H1 (cell line): ENCODE measurements at regions not wholly inside any gene's neighbourhood (a gene's known extent, or its start where the extent isn't known, plus 50 kb on each side); places are given as distances from the start of the nearest gene placed in this dataset.
A peak's percentile ranks its signal among the peaks of the same experiment; 100 is the strongest.

Source experiments
- CTCF ChIA-PET: fragments of 300-600 bp; sonication (Branson Sonifier 250); formaldehyde crosslinking; loops from one replicate; lab custom pipeline; 2021; ENCODE audit not compliant: partially characterized antibody; lab: Charles Lee
- POLR2A ChIA-PET: fragments of 300-600 bp; sonication (Branson Sonifier 250); formaldehyde crosslinking; loops from one replicate; lab custom pipeline; 2021; ENCODE audit warnings: inconsistent platforms; ENCODE audit not compliant: partially characterized antibody; lab: Charles Lee
- DNase-seq, 2 experiments: peaks; one replicate each; pipeline versions ENCODE4 v3.0.0 to v3.0.0-alpha.2; 2010 to 2022; ENCODE audit warnings: low spot score in 2 of 2, low read depth in 1 of 2, mixed read lengths in 1 of 2
- FAIRE-seq: peaks from 2 replicates; lab custom pipeline; 2011; peaks lifted over from hg19 to GRCh38; lab: Jason Lieb, UNC
- H2AFZ ChIP-seq: 2 replicates; pipeline ENCODE4 v1.8.1; 2012; ENCODE audit warnings: low read length, inconsistent platforms
- H2AK5ac ChIP-seq: 2 replicates; pipeline ENCODE4 v1.6.1; 2013; ENCODE audit warnings: low read depth, low read length
- H2BK120ac ChIP-seq: replicated peaks from 2 replicates; pipeline ENCODE3; 2013; ENCODE audit warnings: low read depth, low read length, inconsistent platforms
- H2BK12ac ChIP-seq: 2 replicates; pipeline ENCODE4 v1.6.1; 2013; ENCODE audit warnings: low read depth, low read length
- H2BK15ac ChIP-seq: 2 replicates; pipeline ENCODE4 v1.6.1; 2013; ENCODE audit warnings: low read length
- H2BK20ac ChIP-seq: 2 replicates; pipeline ENCODE4 v1.6.1; 2013; ENCODE audit warnings: low read length
- H2BK5ac ChIP-seq: 2 replicates; pipeline ENCODE4 v1.6.1; 2013; ENCODE audit warnings: low read depth, low read length
- H3K14ac ChIP-seq: 2 replicates; pipeline ENCODE4 v1.6.1; 2013; ENCODE audit warnings: inconsistent platforms; ENCODE audit not compliant: insufficient read length
- H3K18ac ChIP-seq: 2 replicates; pipeline ENCODE4 v1.6.1; 2013; ENCODE audit warnings: low read length; ENCODE audit errors: extremely low read depth
- H3K23ac ChIP-seq: 2 replicates; pipeline ENCODE4 v1.6.1; 2013; ENCODE audit warnings: inconsistent platforms; ENCODE audit not compliant: insufficient read length
- H3K23me2 ChIP-seq: 2 replicates; pipeline ENCODE4 v1.6.1; 2013; ENCODE audit warnings: low read depth, low read length
- H3K27ac ChIP-seq: 2 replicates; pipeline ENCODE4 v1.6.1; 2011; ENCODE audit warnings: low read depth, low read length, inconsistent platforms
- H3K27me3 ChIP-seq, 4 experiments: replicated peaks in 1 of 4; 1 replicate in 1 of 4; 2 replicates in 3 of 4; pipeline versions ENCODE4 v1.6.1 to v1.8.1; 2011 to 2013; ENCODE audit warnings: low read length in 3 of 4, mild to moderate bottlenecking in 3 of 4, inconsistent platforms in 2 of 4, mixed read lengths in 2 of 4, moderate library complexity in 1 of 4; ENCODE audit not compliant: control insufficient read depth in 3 of 4, insufficient read depth in 3 of 4; ENCODE audit errors: extremely low read depth in 1 of 4
- H3K36me3 ChIP-seq, 4 experiments: 2 replicates each; pipeline versions ENCODE4 v1.6.1 to v1.8.1; 2011 to 2013; ENCODE audit warnings: mild to moderate bottlenecking in 4 of 4, low read length in 3 of 4, moderate library complexity in 2 of 4, control low read depth in 1 of 4, inconsistent platforms in 1 of 4; ENCODE audit not compliant: insufficient read depth in 4 of 4, control insufficient read depth in 2 of 4
- H3K4ac ChIP-seq: replicated peaks from 2 replicates; pipeline ENCODE3; 2013; ENCODE audit warnings: low read length, low read depth, mixed read lengths, inconsistent platforms; ENCODE audit not compliant: insufficient read length
- H3K4me1 ChIP-seq, 4 experiments: replicated peaks in 1 of 4; 1 replicate in 1 of 4; 2 replicates in 3 of 4; pipeline versions ENCODE4 v1.6.1 to v1.8.1; 2011 to 2013; ENCODE audit warnings: low read length in 3 of 4, inconsistent platforms in 2 of 4, mixed read lengths in 1 of 4; ENCODE audit not compliant: insufficient read depth in 4 of 4, control insufficient read depth in 3 of 4
- H3K4me2 ChIP-seq, 2 experiments: 2 replicates each; pipeline versions ENCODE4 v1.6.1 to v1.8.1; 2011 to 2013; ENCODE audit warnings: low read depth in 2 of 2, low read length in 2 of 2, control low read depth in 1 of 2, inconsistent platforms in 1 of 2, mild to moderate bottlenecking in 1 of 2; ENCODE audit not compliant: insufficient read depth in 1 of 2
- H3K4me3 ChIP-seq, 4 experiments: fragments of 200-600, 300-600 bp in 1 of 4; sonication (generic), shearing (Covaris generic), sonication (Bioruptor Twin) in 1 of 4; 2 replicates each; pipeline versions ENCODE4 v1.5.1 to v1.8.1; 2011 to 2016; ENCODE audit warnings: low read length in 4 of 4, low read depth in 3 of 4, control low read depth in 2 of 4, inconsistent platforms in 2 of 4, mild to moderate bottlenecking in 2 of 4, mixed read lengths in 1 of 4, moderate library complexity in 1 of 4; ENCODE audit not compliant: insufficient read depth in 2 of 4; ENCODE audit errors: extremely low read depth in 1 of 4
- H3K56ac ChIP-seq: replicated peaks from 2 replicates; pipeline ENCODE3; 2013; ENCODE audit warnings: low read depth, mild to moderate bottlenecking, mixed read lengths, low read length, inconsistent platforms; ENCODE audit not compliant: insufficient read length
- H3K79me1 ChIP-seq: 2 replicates; pipeline ENCODE4 v1.6.1; 2013; ENCODE audit warnings: low read depth, low read length, control low read depth
- H3K79me2 ChIP-seq, 2 experiments: 2 replicates each; pipeline versions ENCODE4 v1.6.1 to v1.8.1; 2012 to 2013; ENCODE audit warnings: low read length in 2 of 2, mild to moderate bottlenecking in 2 of 2, inconsistent platforms in 1 of 2; ENCODE audit not compliant: insufficient read depth in 2 of 2, control insufficient read depth in 1 of 2
- H3K9ac ChIP-seq, 4 experiments: replicated peaks in 1 of 4; 1 replicate in 1 of 4; 2 replicates in 3 of 4; pipeline versions ENCODE4 v1.6.1 to v1.8.1; 2011 to 2013; ENCODE audit warnings: low read depth in 3 of 4, low read length in 3 of 4, control low read depth in 2 of 4, mild to moderate bottlenecking in 2 of 4, moderate library complexity in 2 of 4, inconsistent platforms in 1 of 4; ENCODE audit errors: extremely low read depth in 1 of 4
- H3K9me3 ChIP-seq, 2 experiments: 2 replicates each; pipeline versions ENCODE4 v1.6.1 to v1.8.1; 2012 to 2013; ENCODE audit warnings: mild to moderate bottlenecking in 2 of 2, moderate library complexity in 2 of 2, control low read depth in 1 of 2, inconsistent platforms in 1 of 2, low read depth in 1 of 2, low read length in 1 of 2, mixed read lengths in 1 of 2; ENCODE audit not compliant: insufficient read depth in 2 of 2
- H4K20me1 ChIP-seq, 2 experiments: replicated peaks in 1 of 2; 2 replicates each; pipeline versions ENCODE3 to v1.8.1; 2011 to 2013; ENCODE audit warnings: inconsistent platforms in 2 of 2, low read length in 2 of 2, mild to moderate bottlenecking in 1 of 2; ENCODE audit not compliant: insufficient read depth in 2 of 2, control insufficient read depth in 1 of 2
- H4K5ac ChIP-seq: 2 replicates; pipeline ENCODE4 v1.6.1; 2013; ENCODE audit warnings: low read length, low read depth, mixed read lengths, inconsistent platforms; ENCODE audit not compliant: insufficient read length
- H4K8ac ChIP-seq: 2 replicates; pipeline ENCODE4 v1.8.0; 2013; ENCODE audit warnings: mild to moderate bottlenecking, moderate library complexity, low read length, inconsistent platforms; ENCODE audit not compliant: insufficient read depth; ENCODE audit errors: extremely low read depth
- H4K91ac ChIP-seq: replicated peaks from 2 replicates; pipeline ENCODE3; 2013; ENCODE audit warnings: low read length, mixed read lengths, inconsistent platforms; ENCODE audit not compliant: insufficient read length
- CREB1 ChIP-seq: IDR thresholded peaks from 2 replicates; pipeline ENCODE4 v1.6.1; 2012; ENCODE audit warnings: inconsistent platforms
- CTBP2 ChIP-seq: IDR thresholded peaks from 2 replicates; pipeline ENCODE4 v1.7.0; 2011; ENCODE audit warnings: borderline replicate concordance, mild to moderate bottlenecking, moderate library complexity, mixed read lengths, low read length; ENCODE audit not compliant: insufficient read depth, insufficient read length
- FOSL1 ChIP-seq: IDR thresholded peaks from 2 replicates; pipeline ENCODE4 v1.6.1; 2011; ENCODE audit warnings: mild to moderate bottlenecking, low read depth, low read length, moderate library complexity; ENCODE audit not compliant: insufficient read depth
- KDM4A ChIP-seq: IDR thresholded peaks from one replicate; pipeline ENCODE4 v1.7.1; 2012; ENCODE audit warnings: low read depth, mild to moderate bottlenecking, moderate library complexity, low read length, inconsistent platforms; ENCODE audit not compliant: severe bottlenecking
- PHF8 ChIP-seq: fragments of 200-600 bp; sonication (generic); conservative IDR thresholded peaks from 2 replicates; pipeline ENCODE4 v1.7.1; 2012; ENCODE audit warnings: low read depth, mild to moderate bottlenecking, inconsistent platforms, low read length, moderate library complexity
- SIX5 ChIP-seq: IDR thresholded peaks from 2 replicates; pipeline ENCODE4 v1.6.1; 2011; ENCODE audit warnings: mild to moderate bottlenecking, low read depth, low read length
- TEAD4 ChIP-seq: IDR thresholded peaks from 2 replicates; pipeline ENCODE4 v1.6.1; 2012; ENCODE audit warnings: low read depth, low read length, inconsistent platforms, mixed read lengths
- WGBS, 2 experiments: shearing (Covaris generic) in 1 of 2; methylation state at CpG; one replicate each; pipeline versions ENCODE4 v1.1.6 to v1.1.7; 2013 to 2015; ENCODE audit warnings: low lambda C conversion rate in 2 of 2, mixed read lengths in 2 of 2, inconsistent platforms in 1 of 2, low coverage in 1 of 2, missing lambda C conversion rate in 1 of 2; ENCODE audit not compliant: insufficient replicate concordance in 2 of 2, insufficient coverage in 1 of 2, insufficient read length in 1 of 2; ENCODE audit errors: extremely low coverage in 1 of 2, missing lambda C conversion rate in 1 of 2; 5-methylcytosine and 5-hydroxymethylcytosine counted together

DNA sequence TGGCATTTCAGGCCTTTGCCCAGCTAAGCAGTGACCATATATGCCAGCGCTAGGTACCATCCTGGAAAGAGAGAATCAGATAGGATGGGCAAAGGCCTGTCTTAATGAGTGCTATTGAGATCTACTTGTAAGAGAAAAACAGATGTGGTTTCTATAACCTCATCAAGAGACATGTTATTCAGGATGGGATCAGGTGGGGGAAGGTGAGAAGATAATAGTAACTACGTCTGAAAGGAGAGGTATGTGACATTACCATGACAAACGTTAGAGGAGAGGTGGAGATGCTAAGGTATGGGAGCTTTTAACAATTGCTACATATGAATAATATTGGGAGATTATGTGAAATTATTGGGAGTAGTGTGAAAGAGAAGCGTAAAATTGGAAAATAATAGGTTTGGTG is 204.2 kb upstream of the PLXNA2 start:
- CTCF ChIA-PET, result interaction anchor here (0.6 to 1.6 kb wide), 5 partner anchors 15 to 491 kb away, joined by 3 to 7 read pairs (median 3); no protein-coding TSS in a partner anchor
- POLR2A ChIA-PET, result no interaction called here
- no peak overlapping the region for H2AFZ ChIP-seq
- no peaks in the 10 kb centered on the region for H3K23me2 ChIP-seq
- H3K9me3 ChIP-seq, result peaks cover 0 to 3% of the 10 kb centered on the region in 2 experiments; a peak in 1 of 4 replicates
- H3K27ac ChIP-seq, result no peak overlapping the region
- peaks cover 0 to 7% (median 4%) of the 10 kb centered on the region in 4 experiments; a peak in 2 of 7 replicates for H3K4me1 ChIP-seq
- H4K5ac ChIP-seq, result no peak overlapping the region
- H4K8ac ChIP-seq, result no peak overlapping the region
- no peak overlapping the region for H3K23ac ChIP-seq
- no peak overlapping the region for H3K4me3 ChIP-seq
- H3K79me1 ChIP-seq, result no peaks in the 10 kb centered on the region
- no peak overlapping the region for H4K91ac ChIP-seq
- H3K18ac ChIP-seq, result no peak overlapping the region
- no peak overlapping the region for H3K14ac ChIP-seq
- H3K4ac ChIP-seq, result no peak overlapping the region
- H3K36me3 ChIP-seq, result no peaks in the 10 kb centered on the region; a peak in 2 of 8 replicates
- H3K4me2 ChIP-seq, result peak overlapping the region in 1 of 2 experiments; percentile 36; a peak in 3 of 4 replicates
- H3K9ac ChIP-seq, result no peak overlapping the region
- H2BK5ac ChIP-seq, result no peak overlapping the region
- no peak for FAIRE-seq
- no peak overlapping the region for H2AK5ac ChIP-seq
- H3K79me2 ChIP-seq, result no peaks in the 10 kb centered on the region
- no peaks in the 10 kb centered on the region for H3K27me3 ChIP-seq
- no peak overlapping the region for H3K56ac ChIP-seq
- WGBS, 2 experiments, result 79 to 100% methylated on average over 1 to 4 of the region's 4 CpGs
- no peak overlapping the region for H2BK120ac ChIP-seq
- TF ChIP-seq PHF8 (no peak), CTBP2 (no peak), KDM4A (no peak), SIX5 (no peak), FOSL1 (no peak), TEAD4 (no peak), CREB1 (no peak)
- TF ChIP-seq, all 59 proteins: peak for 0
- DNase-seq, result no peak
- H4K20me1 ChIP-seq, result no peaks in the 10 kb centered on the region
- H2BK20ac ChIP-seq, result no peak overlapping the region
- H2BK12ac ChIP-seq, result no peak overlapping the region; the same call in 1 of the 2 replicates
- no peak overlapping the region for H2BK15ac ChIP-seq
